Endothelial cell of umbilical vein (primary cell): ENCODE measurements at regions not wholly inside any gene's neighbourhood (a gene's known extent, or its start where the extent isn't known, plus 50 kb on each side); places are given as distances from the start of the nearest gene placed in this dataset.

Experiments used
- BruUV-seq: library from RNA; stranded (reverse); fragments of 400-500 nt; replicated peaks from 2 replicates; lab custom pipeline; 2021; lab: Mats Ljungman, UMichigan
- CTCF ChIA-PET: fragments of 300-600, 350-600 bp; sonication (Branson Sonifier 250); formaldehyde crosslinking; loops from one replicate; lab custom pipeline; 2021; ENCODE audit warnings: antibody characterized with exemption, inconsistent platforms; lab: Charles Lee
- POLR2A ChIA-PET: fragments of 300-600, 350-600 bp; sonication (Branson Sonifier 250); formaldehyde crosslinking; loops from one replicate; lab custom pipeline; 2021; ENCODE audit warnings: antibody characterized with exemption, inconsistent platforms; lab: Charles Lee
- DNase-seq: peaks from one replicate; pipeline ENCODE4 v3.0.0-alpha.2; 2011; ENCODE audit warnings: low read depth, low spot score
- FAIRE-seq: peaks from 2 replicates; lab custom pipeline; 2011; peaks lifted over from hg19 to GRCh38; lab: Jason Lieb, UNC
- H2AFZ ChIP-seq: 2 replicates; pipeline ENCODE4 v1.6.0; 2012; ENCODE audit warnings: low read depth, low read length, control low read depth, inconsistent platforms
- H3K27ac ChIP-seq: 2 replicates; pipeline ENCODE4 v1.5.1; 2011; ENCODE audit warnings: low read depth, mild to moderate bottlenecking, control low read depth, low read length, moderate library complexity; ENCODE audit not compliant: insufficient read depth
- H3K27me3 ChIP-seq, 2 experiments: 2 replicates each; pipeline versions ENCODE4 v1.6.0 to v1.6.1; 2011; ENCODE audit warnings: low read length in 2 of 2, mixed read lengths in 1 of 2; ENCODE audit not compliant: control insufficient read depth in 2 of 2, insufficient read depth in 2 of 2
- H3K36me3 ChIP-seq, 2 experiments: 2 replicates in 1 of 2; 3 replicates in 1 of 2; pipeline ENCODE4 v1.5.1; 2011; ENCODE audit warnings: low read length in 2 of 2, mild to moderate bottlenecking in 1 of 2, moderate library complexity in 1 of 2; ENCODE audit not compliant: control insufficient read depth in 2 of 2, insufficient read depth in 2 of 2; ENCODE audit errors: extremely low read depth in 1 of 2
- H3K4me1 ChIP-seq: 3 replicates; pipeline ENCODE4 v1.5.1; 2011; ENCODE audit warnings: mild to moderate bottlenecking, low read length; ENCODE audit not compliant: control insufficient read depth, insufficient read depth; ENCODE audit errors: extremely low read depth
- H3K4me2 ChIP-seq: 2 replicates; pipeline ENCODE4 v1.6.1; 2011; ENCODE audit warnings: low read length, control low read depth, mixed read lengths; ENCODE audit not compliant: insufficient read depth
- H3K4me3 ChIP-seq, 3 experiments: fragments of 200-600 bp in 1 of 3; sonication (generic), shearing (Covaris generic) in 1 of 3; replicated peaks in 1 of 3; 2 replicates each; pipeline ENCODE4 v1.5.1; 2011 to 2016; ENCODE audit warnings: control low read depth in 3 of 3, low read length in 3 of 3, mild to moderate bottlenecking in 2 of 3, inconsistent platforms in 1 of 3, low read depth in 1 of 3, moderate library complexity in 1 of 3; ENCODE audit not compliant: insufficient read depth in 1 of 3
- H3K79me2 ChIP-seq: 2 replicates; pipeline ENCODE4 v1.6.0; 2012; ENCODE audit warnings: low read length, inconsistent platforms; ENCODE audit not compliant: control insufficient read depth, insufficient read depth
- H3K9ac ChIP-seq: replicated peaks from 2 replicates; pipeline ENCODE3; 2011; ENCODE audit warnings: low read length, control low read depth; ENCODE audit not compliant: insufficient read depth; ENCODE audit errors: extremely low read depth
- H3K9me1 ChIP-seq: replicated peaks from 3 replicates; pipeline ENCODE4 v1.6.0; 2011; ENCODE audit warnings: mild to moderate bottlenecking, low read length; ENCODE audit not compliant: control insufficient read depth, insufficient read depth; ENCODE audit errors: extremely low read depth
- H3K9me3 ChIP-seq: replicated peaks from 2 replicates; pipeline ENCODE4 v1.5.1; 2012; ENCODE audit warnings: low read length, inconsistent platforms; ENCODE audit not compliant: control insufficient read depth, insufficient read depth
- H4K20me1 ChIP-seq: replicated peaks from 2 replicates; pipeline ENCODE3; 2011; ENCODE audit warnings: mild to moderate bottlenecking, low read length; ENCODE audit not compliant: control insufficient read depth, insufficient read depth; ENCODE audit errors: extremely low read depth
- EZH2 ChIP-seq: IDR thresholded peaks from 2 replicates; pipeline ENCODE4 v1.6.1; 2012; ENCODE audit warnings: borderline replicate concordance, low read depth, mild to moderate bottlenecking, moderate library complexity, low read length, inconsistent platforms; ENCODE audit not compliant: severe bottlenecking
- FOS ChIP-seq: IDR thresholded peaks from 2 replicates; pipeline ENCODE4 v1.6.1; 2011; ENCODE audit warnings: mild to moderate bottlenecking, low read length, moderate library complexity, borderline replicate concordance; ENCODE audit not compliant: insufficient read depth
- GATA2 ChIP-seq: IDR thresholded peaks from 2 replicates; pipeline ENCODE4 v1.7.0; 2011; ENCODE audit warnings: low read depth, mild to moderate bottlenecking, moderate library complexity, mixed read lengths, low read length; ENCODE audit not compliant: insufficient read length, insufficient read depth
- dilution Hi-C: fragments of 300-500 bp; cut with MboI; formaldehyde crosslinking; loops from one replicate; pipeline ENCODE4 v1.15.0; 2019; ENCODE audit warnings: low sequenced_read_pairs; ENCODE audit not compliant: extremely low pct_ligation_motif_present
- intact Hi-C: fragments of 100-400 bp; cut with micrococcal nuclease; formaldehyde crosslinking; loops from one replicate; pipeline ENCODE4 v1.10.0; 2022
- TF ChIP-seq, protein P1 (sequence below): IDR thresholded peaks from 2 replicates; pipeline ENCODE4 v1.6.1; 2011; ENCODE audit not compliant: insufficient read depth, insufficient read length
- TF ChIP-seq, protein P2 (sequence below), 2 donors: IDR thresholded peaks; 1 replicate in 1 of 2; 2 replicates in 1 of 2; pipeline ENCODE4 v1.5.1; 2011; ENCODE audit warnings: low read length in 2 of 2, mild to moderate bottlenecking in 2 of 2, moderate library complexity in 2 of 2, control low read depth in 1 of 2, inconsistent platforms in 1 of 2, low read depth in 1 of 2; ENCODE audit not compliant: insufficient read depth in 1 of 2; ENCODE audit errors: extremely low read depth in 1 of 2

DNA sequence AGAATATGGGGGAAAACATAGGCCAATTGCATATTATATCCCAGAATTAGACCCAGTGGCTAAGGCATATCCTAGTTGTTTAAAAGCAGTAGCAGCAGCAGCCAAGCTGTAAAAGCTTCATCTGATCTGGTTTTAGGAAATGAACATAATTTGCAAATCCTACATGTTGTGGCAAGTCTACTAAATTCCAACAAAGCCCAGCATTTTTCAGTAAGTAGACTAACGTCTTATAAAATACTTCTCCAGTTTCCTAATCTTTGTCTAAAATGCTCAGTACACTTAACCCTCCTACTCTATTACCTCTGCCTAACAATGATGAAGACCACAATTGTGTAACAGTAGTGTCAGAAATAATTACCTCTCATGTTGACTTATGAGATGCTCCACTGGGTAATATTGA is 70.9 kb upstream of the RERGL start:
- intact Hi-C loops = no loop called here
- ChIA-PET CTCF (interaction anchor here (0.9 kb wide), 1 partner anchor 10 kb away, joined by 3 read pairs; no protein-coding TSS in a partner anchor), POLR2A (no interaction called here)
- no peaks in the 10 kb centered on the region for H4K20me1 ChIP-seq
- DNase-seq (no peak), FAIRE-seq (no peak)
- no peak overlapping the region for H2AFZ ChIP-seq
- H3K4me3 ChIP-seq = no peak overlapping the region
- H3K36me3 ChIP-seq = no peaks in the 10 kb centered on the region
- BruUV-seq = no TSS peak
- H3K79me2 ChIP-seq = no peaks in the 10 kb centered on the region
- no peaks in the 10 kb centered on the region for H3K27me3 ChIP-seq
- no peak overlapping the region for H3K27ac ChIP-seq
- H3K9ac ChIP-seq = no peak overlapping the region
- no peak overlapping the region for H3K4me2 ChIP-seq
- TF ChIP-seq, protein P1, sequence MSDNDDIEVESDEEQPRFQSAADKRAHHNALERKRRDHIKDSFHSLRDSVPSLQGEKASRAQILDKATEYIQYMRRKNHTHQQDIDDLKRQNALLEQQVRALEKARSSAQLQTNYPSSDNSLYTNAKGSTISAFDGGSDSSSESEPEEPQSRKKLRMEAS = no peak
- TF ChIP-seq FOS = no peak
- H3K9me3 ChIP-seq = peaks cover 2% of the 10 kb centered on the region
- dilution Hi-C loops = no loop called here
- H3K4me1 ChIP-seq = no peaks in the 10 kb centered on the region
- H3K9me1 ChIP-seq = no peaks in the 10 kb centered on the region

DNA sequence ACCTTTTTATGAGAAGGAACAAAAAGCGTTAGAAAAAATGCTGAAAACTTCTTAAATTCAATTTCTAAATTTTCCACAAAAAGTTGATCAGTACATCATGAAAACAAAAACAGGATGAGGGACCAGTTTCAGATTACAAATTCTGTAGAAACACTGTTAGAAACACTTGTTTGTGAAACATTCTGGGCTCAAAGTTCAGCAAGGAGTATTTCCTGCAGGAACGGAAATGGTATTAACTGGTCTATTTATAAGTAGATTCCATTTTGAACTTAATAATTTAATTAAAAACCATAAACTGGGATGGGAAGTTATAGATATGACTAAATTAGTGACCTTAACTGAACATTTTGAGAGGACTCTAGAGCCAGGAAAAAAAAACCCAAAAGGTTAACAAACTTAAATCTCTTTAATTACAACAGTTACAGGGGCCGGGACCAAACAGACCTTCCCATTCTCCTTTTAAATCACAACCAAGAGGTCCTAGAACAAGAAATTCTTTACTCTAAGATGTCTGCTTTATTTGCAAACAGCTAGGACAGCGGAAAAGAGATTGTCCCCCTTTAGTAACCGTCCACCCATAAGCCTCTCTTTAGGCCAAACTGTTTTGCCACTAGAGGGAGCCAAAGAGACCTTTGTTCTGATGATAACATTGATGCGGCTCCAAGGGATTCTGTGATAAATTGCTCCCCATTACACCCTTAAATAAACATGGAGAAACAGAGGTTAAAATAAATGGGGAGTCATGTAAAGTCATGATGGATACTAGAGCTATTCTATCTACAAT is 69.0 kb upstream of the RERGL start:
- dilution Hi-C loops (no loop called here), intact Hi-C loops (loop anchor here (1.0 kb wide), 1 partner anchor 65 kb away; no protein-coding TSS in a partner anchor)
- peak; percentile 28 for FAIRE-seq
- Histone ChIP-seq H2AFZ (no peak overlapping the region), H3K4me3 (no peak overlapping the region), H4K20me1 (no peaks in the 10 kb centered on the region), H3K9me3 (peaks cover 2% of the 10 kb centered on the region), H3K27ac (no peak overlapping the region), H3K4me1 (no peaks in the 10 kb centered on the region), H3K27me3 (no peaks in the 10 kb centered on the region), H3K9me1 (no peaks in the 10 kb centered on the region), H3K4me2 (no peak overlapping the region), H3K79me2 (no peaks in the 10 kb centered on the region), H3K9ac (no peak overlapping the region), H3K36me3 (no peaks in the 10 kb centered on the region)
- peak; percentile 5 for DNase-seq
- ChIA-PET POLR2A (no interaction called here), CTCF (no interaction called here)
- BruUV-seq = no TSS peak
- TF ChIP-seq, protein P2, sequence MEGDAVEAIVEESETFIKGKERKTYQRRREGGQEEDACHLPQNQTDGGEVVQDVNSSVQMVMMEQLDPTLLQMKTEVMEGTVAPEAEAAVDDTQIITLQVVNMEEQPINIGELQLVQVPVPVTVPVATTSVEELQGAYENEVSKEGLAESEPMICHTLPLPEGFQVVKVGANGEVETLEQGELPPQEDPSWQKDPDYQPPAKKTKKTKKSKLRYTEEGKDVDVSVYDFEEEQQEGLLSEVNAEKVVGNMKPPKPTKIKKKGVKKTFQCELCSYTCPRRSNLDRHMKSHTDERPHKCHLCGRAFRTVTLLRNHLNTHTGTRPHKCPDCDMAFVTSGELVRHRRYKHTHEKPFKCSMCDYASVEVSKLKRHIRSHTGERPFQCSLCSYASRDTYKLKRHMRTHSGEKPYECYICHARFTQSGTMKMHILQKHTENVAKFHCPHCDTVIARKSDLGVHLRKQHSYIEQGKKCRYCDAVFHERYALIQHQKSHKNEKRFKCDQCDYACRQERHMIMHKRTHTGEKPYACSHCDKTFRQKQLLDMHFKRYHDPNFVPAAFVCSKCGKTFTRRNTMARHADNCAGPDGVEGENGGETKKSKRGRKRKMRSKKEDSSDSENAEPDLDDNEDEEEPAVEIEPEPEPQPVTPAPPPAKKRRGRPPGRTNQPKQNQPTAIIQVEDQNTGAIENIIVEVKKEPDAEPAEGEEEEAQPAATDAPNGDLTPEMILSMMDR (IDR thresholded peaks at IDR 0.05; ENCODE audit: extremely low read depth in 1 of 2, insufficient read depth in 1 of 2, low read depth in 1 of 2, low read length in 2 of 2) = peak; percentile 56 to 63
- no peak for TF ChIP-seq EZH2
- TF ChIP-seq GATA2 = no peak
